H9 (cell line): ENCODE measurements at regions not wholly inside any gene's neighbourhood (a gene's known extent, or its start where the extent isn't known, plus 50 kb on each side); places are given as distances from the start of the nearest gene placed in this dataset.

Source experiments
- DNase-seq: peaks from one replicate; pipeline ENCODE4 v3.0.0-alpha.2; 2017
- H2AFZ ChIP-seq: one replicate; pipeline ENCODE4 v1.6.1; 2013; ENCODE audit warnings: mild to moderate bottlenecking, low read length, control low read depth, moderate library complexity
- H2AK5ac ChIP-seq: 2 replicates; pipeline ENCODE4 v1.6.1; 2013; ENCODE audit warnings: low read length, control low read depth, mixed read lengths; ENCODE audit not compliant: insufficient read length
- H2BK120ac ChIP-seq: one replicate; pipeline ENCODE4 v1.6.1; 2013; ENCODE audit warnings: low read depth, mild to moderate bottlenecking, low read length, control low read depth, inconsistent platforms; ENCODE audit not compliant: poor library complexity, severe bottlenecking
- H2BK12ac ChIP-seq: 2 replicates; pipeline ENCODE4 v1.6.1; 2013; ENCODE audit warnings: low read length, control low read depth, mixed read lengths, low read depth; ENCODE audit not compliant: insufficient read length
- H2BK15ac ChIP-seq: 2 replicates; pipeline ENCODE4 v1.6.1; 2013; ENCODE audit warnings: low read depth, low read length, control low read depth
- H2BK20ac ChIP-seq: one replicate; pipeline ENCODE4 v1.6.1; 2013; ENCODE audit warnings: low read depth, mild to moderate bottlenecking, low read length, control low read depth, inconsistent platforms; ENCODE audit not compliant: poor library complexity, severe bottlenecking
- H2BK5ac ChIP-seq: 2 replicates; pipeline ENCODE4 v1.6.1; 2013; ENCODE audit warnings: low read length, control low read depth, mixed read lengths; ENCODE audit not compliant: insufficient read length
- H3K14ac ChIP-seq: 2 replicates; pipeline ENCODE4 v1.6.1; 2013; ENCODE audit warnings: low read length, control low read depth; ENCODE audit not compliant: insufficient read depth
- H3K18ac ChIP-seq: 2 replicates; pipeline ENCODE4 v1.6.1; 2013; ENCODE audit warnings: low read depth, mild to moderate bottlenecking, mixed read lengths, low read length, control low read depth; ENCODE audit not compliant: insufficient read length
- H3K23ac ChIP-seq: 2 replicates; pipeline ENCODE4 v1.6.1; 2013; ENCODE audit warnings: low read length, control low read depth, mixed read lengths, low read depth; ENCODE audit not compliant: insufficient read length
- H3K23me2 ChIP-seq: 2 replicates; pipeline ENCODE4 v1.6.1; 2013; ENCODE audit warnings: low read depth, mild to moderate bottlenecking, mixed read lengths, low read length, control low read depth; ENCODE audit not compliant: insufficient read length, poor library complexity, severe bottlenecking
- H3K27ac ChIP-seq: 2 replicates; pipeline ENCODE4 v1.5.1; 2013; ENCODE audit warnings: low read length, control low read depth, mixed read lengths, low read depth; ENCODE audit not compliant: insufficient read length
- H3K27me3 ChIP-seq: 2 replicates; pipeline ENCODE4 v1.6.1; 2013; ENCODE audit warnings: low read length, control low read depth, inconsistent platforms; ENCODE audit not compliant: insufficient read depth
- H3K4ac ChIP-seq: 2 replicates; pipeline ENCODE4 v1.6.1; 2013; ENCODE audit warnings: low read depth, mild to moderate bottlenecking, control low read depth, inconsistent platforms, low read length, moderate library complexity
- H3K4me1 ChIP-seq: 2 replicates; pipeline ENCODE4 v1.6.1; 2013; ENCODE audit warnings: low read length, control low read depth, inconsistent platforms; ENCODE audit not compliant: insufficient read depth
- H3K4me2 ChIP-seq: 2 replicates; pipeline ENCODE4 v1.6.1; 2013; ENCODE audit warnings: low read length, control low read depth, mixed read lengths; ENCODE audit not compliant: insufficient read length, insufficient read depth
- H3K56ac ChIP-seq: 2 replicates; pipeline ENCODE4 v1.6.1; 2013; ENCODE audit warnings: low read depth, mild to moderate bottlenecking, mixed read lengths, low read length, control low read depth; ENCODE audit not compliant: insufficient read length
- H3K79me1 ChIP-seq: 2 replicates; pipeline ENCODE4 v1.6.1; 2013; ENCODE audit warnings: low read depth, mild to moderate bottlenecking, moderate library complexity, low read length, control low read depth, inconsistent platforms; ENCODE audit not compliant: insufficient read depth, poor library complexity, severe bottlenecking
- H3K79me2 ChIP-seq: 2 replicates; pipeline ENCODE4 v1.6.1; 2013; ENCODE audit warnings: low read length, control low read depth, inconsistent platforms; ENCODE audit not compliant: insufficient read depth
- H3K9ac ChIP-seq: 2 replicates; pipeline ENCODE4 v1.6.1; 2013; ENCODE audit warnings: low read length, control low read depth, mixed read lengths; ENCODE audit not compliant: insufficient read length; ENCODE audit errors: extremely low read depth
- H3K9me3 ChIP-seq: one replicate; pipeline ENCODE4 v1.6.1; 2013; ENCODE audit warnings: low read depth, low read length, inconsistent platforms; ENCODE audit not compliant: control insufficient read depth
- H3T11ph ChIP-seq: one replicate; pipeline ENCODE4 v1.6.1; 2013; ENCODE audit warnings: mild to moderate bottlenecking, low read length, control low read depth, inconsistent platforms
- H4K20me1 ChIP-seq: one replicate; pipeline ENCODE4 v1.6.1; 2013; ENCODE audit not compliant: control insufficient read depth, insufficient read length, insufficient read depth
- H4K5ac ChIP-seq: 2 replicates; pipeline ENCODE4 v1.6.1; 2013; ENCODE audit warnings: low read depth, mild to moderate bottlenecking, mixed read lengths, low read length, control low read depth; ENCODE audit not compliant: insufficient read length
- H4K8ac ChIP-seq: replicated peaks from 2 replicates; pipeline ENCODE4 v1.6.1; 2013; ENCODE audit warnings: low read length, control low read depth, mixed read lengths, low read depth; ENCODE audit not compliant: insufficient read length
- H4K91ac ChIP-seq: 2 replicates; pipeline ENCODE4 v1.6.1; 2013; ENCODE audit warnings: low read depth, mild to moderate bottlenecking, moderate library complexity, mixed read lengths, low read length, control low read depth; ENCODE audit not compliant: insufficient read length
- H3K27ac Mint-ChIP-seq, 3 experiments: 2 replicates in 2 of 3; 3 replicates in 1 of 3; pipeline ENCODE4 v1.8.0; 2020 to 2021; ENCODE audit warnings: mixed read lengths in 3 of 3, mild to moderate bottlenecking in 1 of 3, moderate library complexity in 1 of 3
- H3K27me3 Mint-ChIP-seq: 2 replicates; pipeline ENCODE4 v1.8.0; 2021; ENCODE audit warnings: low read depth, mild to moderate bottlenecking, moderate library complexity, mixed read lengths
- H3K36me3 Mint-ChIP-seq, 3 experiments: 2 replicates in 2 of 3; 3 replicates in 1 of 3; pipeline ENCODE4 v1.8.0; 2020 to 2021; ENCODE audit warnings: low read depth in 3 of 3, mixed read lengths in 3 of 3; ENCODE audit not compliant: insufficient read depth in 1 of 3
- H3K4me1 Mint-ChIP-seq, 2 experiments: 2 replicates each; pipeline ENCODE4 v1.8.0; 2020; ENCODE audit warnings: mixed read lengths in 2 of 2
- H3K4me3 Mint-ChIP-seq, 2 experiments: 2 replicates in 1 of 2; 3 replicates in 1 of 2; pipeline ENCODE4 v1.8.0; 2020 to 2021; ENCODE audit warnings: mild to moderate bottlenecking in 2 of 2, mixed read lengths in 2 of 2, moderate library complexity in 1 of 2
- H3K9me3 Mint-ChIP-seq, 2 experiments: 2 replicates in 1 of 2; 3 replicates in 1 of 2; pipeline ENCODE4 v1.8.0; 2020; ENCODE audit warnings: mild to moderate bottlenecking in 2 of 2, mixed read lengths in 2 of 2, moderate library complexity in 1 of 2
- WGBS: extraction: QIAGEN DNeasy Blood & Tissue Kit; methylation state at CpG from one replicate; pipeline ENCODE4 v1.1.7; 2013; ENCODE audit warnings: missing lambda C conversion rate, low lambda C conversion rate, mixed read lengths; ENCODE audit not compliant: insufficient read length; ENCODE audit errors: extremely low coverage; 5-methylcytosine and 5-hydroxymethylcytosine counted together
- TF ChIP-seq, protein P1 (sequence below): fragments of 200-600 bp; sonication (generic); conservative IDR thresholded peaks from 3 replicates; pipeline ENCODE4 v1.8.0; 2021; ENCODE audit warnings: antibody characterized with exemption, mild to moderate bottlenecking

DNA sequence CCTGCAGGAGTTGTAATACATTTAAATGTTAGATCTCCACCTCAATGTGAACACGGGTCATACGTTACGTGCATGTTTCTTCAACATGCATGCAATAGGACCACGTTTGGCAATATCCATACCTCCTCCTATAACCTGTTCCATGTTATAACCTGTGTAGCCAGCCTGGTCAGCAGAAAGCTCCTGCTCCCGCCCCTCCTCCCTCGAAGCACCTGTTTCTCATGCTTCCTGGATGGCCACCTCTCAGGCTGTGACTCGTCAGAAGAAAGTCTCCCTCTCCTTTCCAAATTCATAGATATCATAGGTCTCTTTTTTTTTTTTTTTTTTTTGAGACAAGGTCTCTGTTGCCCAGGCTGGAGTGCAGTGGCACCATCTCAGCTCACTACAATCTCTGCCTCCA is 96.5 kb downstream of the HMX1 start:
- no peak overlapping the region for H3K56ac ChIP-seq
- H3K27me3 ChIP-seq, result no peaks in the 10 kb centered on the region
- no peaks in the 10 kb centered on the region for H3K9me3 Mint-ChIP-seq
- H3K23ac ChIP-seq, result no peak overlapping the region
- H3K23me2 ChIP-seq, result no peaks in the 10 kb centered on the region
- H4K8ac ChIP-seq, result no peak overlapping the region
- no peak overlapping the region for H2BK120ac ChIP-seq
- no peak overlapping the region for H2BK20ac ChIP-seq
- H2AK5ac ChIP-seq, result no peak overlapping the region
- no peak overlapping the region for H3K18ac ChIP-seq
- TF ChIP-seq, protein P1, sequence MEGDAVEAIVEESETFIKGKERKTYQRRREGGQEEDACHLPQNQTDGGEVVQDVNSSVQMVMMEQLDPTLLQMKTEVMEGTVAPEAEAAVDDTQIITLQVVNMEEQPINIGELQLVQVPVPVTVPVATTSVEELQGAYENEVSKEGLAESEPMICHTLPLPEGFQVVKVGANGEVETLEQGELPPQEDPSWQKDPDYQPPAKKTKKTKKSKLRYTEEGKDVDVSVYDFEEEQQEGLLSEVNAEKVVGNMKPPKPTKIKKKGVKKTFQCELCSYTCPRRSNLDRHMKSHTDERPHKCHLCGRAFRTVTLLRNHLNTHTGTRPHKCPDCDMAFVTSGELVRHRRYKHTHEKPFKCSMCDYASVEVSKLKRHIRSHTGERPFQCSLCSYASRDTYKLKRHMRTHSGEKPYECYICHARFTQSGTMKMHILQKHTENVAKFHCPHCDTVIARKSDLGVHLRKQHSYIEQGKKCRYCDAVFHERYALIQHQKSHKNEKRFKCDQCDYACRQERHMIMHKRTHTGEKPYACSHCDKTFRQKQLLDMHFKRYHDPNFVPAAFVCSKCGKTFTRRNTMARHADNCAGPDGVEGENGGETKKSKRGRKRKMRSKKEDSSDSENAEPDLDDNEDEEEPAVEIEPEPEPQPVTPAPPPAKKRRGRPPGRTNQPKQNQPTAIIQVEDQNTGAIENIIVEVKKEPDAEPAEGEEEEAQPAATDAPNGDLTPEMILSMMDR, result no peak
- peaks cover 5 to 16% of the 10 kb centered on the region in 2 experiments for H3K4me1 Mint-ChIP-seq
- H2BK15ac ChIP-seq, result no peak overlapping the region
- H3K4me3 Mint-ChIP-seq, result no peak overlapping the region
- H3K9me3 ChIP-seq, result no peaks in the 10 kb centered on the region
- no peak overlapping the region for H2AFZ ChIP-seq
- H3K4me2 ChIP-seq, result no peak overlapping the region
- H3K27me3 Mint-ChIP-seq, result peaks cover 2% of the 10 kb centered on the region; the same call in 1 of the 2 replicates
- no peaks in the 10 kb centered on the region for H3K79me1 ChIP-seq
- H2BK5ac ChIP-seq, result no peak overlapping the region
- H3K14ac ChIP-seq, result no peak overlapping the region
- H3K4me1 ChIP-seq, result no peaks in the 10 kb centered on the region; the same call in 1 of the 2 replicates
- no peaks in the 10 kb centered on the region; a peak in 1 of 7 replicates for H3K36me3 Mint-ChIP-seq
- no peak overlapping the region for H2BK12ac ChIP-seq
- no peaks in the 10 kb centered on the region for H4K20me1 ChIP-seq
- no peak for DNase-seq
- H3K27ac ChIP-seq, result no peak overlapping the region
- WGBS, result no CpG with 5 or more reads among the region's 7 CpGs
- H3K4ac ChIP-seq, result no peak overlapping the region
- H4K91ac ChIP-seq, result no peak overlapping the region
- H3K79me2 ChIP-seq, result no peaks in the 10 kb centered on the region
- no peak overlapping the region for H3K9ac ChIP-seq
- H3T11ph ChIP-seq, result no peak overlapping the region
- no peak overlapping the region; a peak in 1 of 7 replicates for H3K27ac Mint-ChIP-seq
- H4K5ac ChIP-seq, result no peak overlapping the region
